ENCODE measurements at regions not wholly inside any gene's neighbourhood (a gene's known extent, or its start where the extent isn't known, plus 50 kb on each side); places are given as distances from the start of the nearest gene placed in this dataset.
"Not testable (repeated sequence)": the region's sequence is repeated elsewhere in the genome, so short reads cannot be mapped to it uniquely, and the experiment has no call there.

DNA sequence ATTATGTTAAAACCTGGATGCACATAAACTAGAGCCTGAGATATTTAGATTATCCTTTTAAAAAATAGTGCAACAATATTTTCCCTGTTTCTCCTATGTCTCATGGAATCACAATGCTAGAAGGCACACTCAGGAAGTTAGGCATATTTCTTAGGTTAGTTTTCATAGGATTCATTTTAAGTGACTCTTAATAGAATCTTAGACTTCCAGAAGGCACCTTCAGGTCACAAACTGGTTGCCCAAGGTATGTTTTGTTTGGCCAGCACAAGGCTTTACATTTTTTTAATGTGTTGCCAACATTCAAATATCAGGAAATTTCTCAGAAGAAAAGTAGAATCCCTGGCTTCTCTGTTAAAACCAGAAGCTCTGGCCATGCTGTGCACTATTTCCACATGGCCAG, 129.3 kb downstream of the LNPK start:
- DNase-seq (ENCODE audit: low read depth): no peak

DNA sequence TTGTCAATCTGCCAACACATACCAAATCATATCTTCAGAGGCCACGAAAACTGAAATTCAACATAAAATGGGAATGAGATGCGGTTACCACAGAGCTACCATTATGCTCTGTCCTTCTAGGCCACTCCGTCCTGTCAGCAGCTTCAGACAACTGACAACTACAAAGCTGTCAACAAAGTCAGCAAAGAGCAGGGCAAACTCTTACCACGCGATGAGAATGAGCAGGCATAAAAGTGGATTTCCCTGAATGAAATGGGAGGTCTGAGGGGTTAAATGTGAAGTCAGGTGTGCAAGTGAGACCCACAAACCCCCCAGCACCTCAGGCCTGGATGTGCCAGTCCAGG, 130.1 kb downstream of the LNPK start:
- no peak for DNase-seq (ENCODE audit: low read depth)

DNA sequence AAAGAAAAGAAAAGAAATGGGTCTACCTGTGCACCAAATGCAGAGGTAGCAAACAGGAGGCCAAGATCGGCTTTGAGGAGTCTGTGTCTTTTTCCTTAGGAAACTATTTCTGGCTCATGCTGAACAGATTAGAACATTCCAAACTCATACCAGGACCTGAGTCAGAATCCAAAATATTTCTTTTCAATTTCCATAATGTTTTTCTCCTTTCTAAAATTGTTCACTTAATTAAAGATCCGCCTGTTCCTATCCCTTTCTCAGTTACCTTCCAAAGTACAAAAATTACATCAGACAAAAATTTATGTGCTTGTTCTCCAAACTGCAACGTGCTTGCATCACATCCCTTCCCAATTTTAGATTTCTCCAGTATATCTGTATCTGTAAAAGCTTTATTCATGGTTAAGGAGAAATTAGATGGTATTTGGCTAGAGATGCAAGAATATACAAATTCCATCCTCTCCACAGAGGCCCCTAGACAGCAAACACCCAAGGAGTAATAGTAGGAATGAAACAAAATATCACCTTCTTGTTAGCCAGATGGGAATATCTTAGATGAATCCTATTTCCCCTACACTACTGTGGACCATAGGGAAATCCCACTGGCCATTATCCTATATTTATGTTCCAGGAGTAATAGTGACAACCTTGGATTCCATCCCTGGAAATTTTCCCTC, 130.6 kb downstream of the LNPK start:
- no peak for DNase-seq (ENCODE audit: low read depth)

DNA sequence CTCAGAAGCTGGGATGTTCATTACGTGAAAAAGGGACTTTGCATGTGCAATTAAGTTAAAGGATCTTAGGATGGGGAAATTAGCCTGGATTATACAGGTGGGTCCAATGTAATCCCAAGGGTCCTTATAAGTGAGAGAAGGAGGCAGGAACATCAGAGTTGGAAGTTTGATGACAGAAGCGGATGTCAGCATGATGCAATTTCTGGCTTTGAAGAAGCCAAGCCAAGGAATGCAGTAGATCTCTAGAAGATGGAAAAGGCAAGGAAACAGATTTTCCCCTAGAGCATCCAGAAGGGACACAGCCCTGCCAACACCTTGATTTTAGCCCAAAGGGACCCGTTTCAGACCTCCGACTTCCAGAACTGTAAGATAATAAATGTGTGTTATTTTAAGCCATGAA, 136.4 kb downstream of the LNPK start:
- no peak for DNase-seq (ENCODE audit: low read depth)

DNA sequence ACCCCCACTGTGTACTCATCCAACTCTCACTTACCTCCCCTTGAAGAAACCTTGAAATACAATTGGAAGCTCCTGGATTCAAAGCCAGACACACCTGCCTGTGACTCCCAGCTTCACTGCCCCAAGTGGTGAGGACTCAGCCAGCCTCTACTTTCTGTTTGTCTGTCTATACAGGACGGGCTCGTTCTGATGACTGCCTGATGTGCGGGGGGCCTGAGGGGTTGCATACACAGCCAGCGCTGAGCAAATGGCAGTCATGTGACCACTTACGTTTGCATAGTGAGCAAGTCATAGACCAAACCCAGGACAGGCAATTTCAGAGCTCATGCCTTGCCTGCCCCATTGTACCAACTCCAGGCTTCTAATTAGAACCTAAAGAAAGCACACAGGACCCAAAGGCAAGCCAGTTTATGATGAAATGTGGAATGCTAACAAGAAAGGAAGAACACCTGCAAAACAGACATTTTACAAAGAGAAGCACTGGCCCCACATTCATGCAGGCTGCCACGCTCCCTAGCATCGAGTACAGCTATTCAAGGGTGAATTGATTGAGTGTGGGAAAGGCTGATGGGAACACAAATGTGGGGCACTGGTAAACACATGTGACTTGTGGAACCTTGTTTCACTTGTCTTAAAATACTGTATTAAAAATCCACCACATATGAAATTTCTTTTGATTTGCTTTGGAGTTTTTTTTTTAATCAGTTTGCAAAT, 137.8 kb downstream of the LNPK start:
- DNase-seq (ENCODE audit: low read depth): no peak

DNA sequence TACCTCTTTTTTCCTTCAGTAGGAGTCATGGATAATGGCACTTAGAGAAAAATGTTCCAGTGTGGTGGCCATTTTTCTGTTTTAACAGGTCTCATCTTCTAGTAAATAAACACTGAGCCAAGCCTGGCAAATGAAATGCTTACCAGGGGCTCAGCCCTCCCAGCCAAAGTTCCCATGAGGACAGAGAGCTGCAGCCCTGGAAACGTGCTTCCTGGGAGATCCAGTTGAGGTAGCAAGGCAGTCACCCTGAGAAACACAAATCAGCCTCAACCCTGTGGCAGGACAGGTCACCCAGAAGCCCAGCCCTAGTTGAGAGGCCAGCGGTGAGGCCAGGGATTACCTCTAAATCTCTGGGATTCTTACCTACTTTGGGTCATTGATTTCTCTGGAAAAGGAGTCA, 140.1 kb downstream of the LNPK start:
- no peak for DNase-seq (ENCODE audit: low read depth)

DNA sequence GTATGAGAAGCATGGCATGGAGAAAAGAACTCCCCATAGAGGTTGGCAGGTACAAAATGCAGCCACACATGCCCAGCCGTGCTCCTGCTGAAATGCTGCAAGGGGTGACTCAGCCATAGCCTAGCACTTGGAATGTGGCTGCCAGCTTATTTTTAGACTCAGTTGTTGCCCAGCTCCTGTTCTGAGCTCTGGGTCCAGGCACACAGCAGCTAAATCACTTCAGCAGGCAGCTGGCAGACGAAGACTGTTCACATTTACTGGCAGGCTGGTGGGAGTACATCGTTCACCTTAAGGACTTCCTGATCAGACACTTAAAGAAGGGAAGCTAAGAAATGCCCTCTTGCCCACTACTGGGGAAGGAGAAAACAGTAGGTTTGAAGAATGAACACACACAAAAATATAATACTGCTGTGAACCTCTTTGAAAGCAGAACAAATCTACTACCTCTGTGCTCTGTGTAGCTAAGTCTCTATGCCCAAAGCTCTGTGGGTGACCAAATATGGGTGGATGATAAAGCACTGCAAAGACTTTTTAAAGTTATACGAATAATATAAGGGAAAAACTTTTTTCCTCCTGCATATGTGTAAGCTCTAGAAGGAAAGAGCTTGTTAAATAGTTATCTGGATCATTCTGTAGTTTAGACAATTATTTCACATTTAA, 146.1 kb downstream of the LNPK start:
- no peak for DNase-seq (ENCODE audit: low read depth)

DNA sequence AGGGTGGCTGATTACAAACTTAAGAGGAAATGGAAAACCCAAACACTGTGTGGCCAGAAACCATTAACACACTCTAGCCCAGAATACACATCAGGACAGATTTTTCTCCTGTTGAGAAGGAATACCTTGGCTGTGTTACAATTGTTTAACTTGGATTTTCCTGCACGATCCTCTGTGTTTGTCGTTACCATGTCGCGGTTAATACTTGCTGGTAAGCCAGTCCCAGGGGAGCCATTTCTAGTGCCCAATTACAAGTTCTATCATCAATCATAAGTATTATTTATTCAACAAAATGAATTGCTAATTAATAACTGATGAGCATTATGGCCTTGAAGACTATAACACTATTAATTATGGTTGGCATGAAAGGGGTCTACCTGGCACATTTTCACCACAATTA, 146.8 kb downstream of the LNPK start:
- DNase-seq (ENCODE audit: low read depth): no peak

DNA sequence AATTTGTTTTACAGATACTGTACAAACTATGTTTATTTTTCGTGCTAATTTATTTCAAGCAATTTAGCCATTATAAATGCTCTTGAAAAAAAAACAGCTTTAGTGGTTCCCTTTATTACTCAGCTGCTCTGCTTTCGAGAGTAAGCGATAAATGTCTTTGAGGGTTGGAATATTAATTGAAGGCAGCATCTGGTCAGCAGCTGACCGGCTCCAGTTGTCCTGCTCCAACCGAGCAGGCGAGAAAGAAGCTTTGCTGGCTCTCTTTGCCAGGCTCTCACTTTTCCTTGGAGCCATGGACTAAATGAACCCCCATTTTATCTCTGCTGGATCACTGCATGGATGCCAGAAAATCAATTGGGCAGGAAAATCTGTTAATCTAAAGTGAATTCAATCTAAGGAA, 147.4 kb downstream of the LNPK start:
- no peak for DNase-seq (ENCODE audit: low read depth)

DNA sequence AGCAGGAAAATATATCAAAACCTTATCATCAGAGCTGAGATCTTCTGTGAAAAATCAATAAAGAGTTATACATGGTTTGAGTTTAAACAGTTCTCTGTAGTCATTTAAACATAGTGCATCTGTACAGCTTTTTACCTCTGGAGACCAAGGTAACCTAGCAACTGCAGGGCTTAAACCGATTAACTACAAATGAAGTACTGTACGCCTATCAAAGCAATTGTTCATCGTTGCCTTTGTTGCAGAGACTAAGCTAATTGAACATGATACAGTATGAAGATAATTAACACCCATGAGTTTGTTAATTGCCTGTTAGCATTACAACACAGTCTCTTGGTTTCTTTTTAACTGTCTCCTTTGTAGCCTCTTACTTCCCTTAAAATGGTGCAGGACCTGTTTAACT, 147.9 kb downstream of the LNPK start:
- DNase-seq (ENCODE audit: low read depth): no peak

DNA sequence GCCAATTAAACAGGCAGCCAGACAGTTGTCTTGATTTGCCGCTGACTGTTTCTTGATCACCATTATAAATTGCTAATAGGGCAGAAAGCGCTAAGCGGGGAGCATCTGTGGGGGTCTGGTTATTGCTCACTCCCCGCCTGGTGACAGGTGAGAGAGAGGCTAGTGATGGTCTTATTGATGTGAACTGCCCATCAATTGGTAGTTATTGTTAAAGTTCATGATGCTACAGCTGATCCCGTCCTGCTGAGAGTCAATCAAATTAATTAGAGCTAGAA, 148.5 kb downstream of the LNPK start:
- DNase-seq (ENCODE audit: low read depth): no peak

DNA sequence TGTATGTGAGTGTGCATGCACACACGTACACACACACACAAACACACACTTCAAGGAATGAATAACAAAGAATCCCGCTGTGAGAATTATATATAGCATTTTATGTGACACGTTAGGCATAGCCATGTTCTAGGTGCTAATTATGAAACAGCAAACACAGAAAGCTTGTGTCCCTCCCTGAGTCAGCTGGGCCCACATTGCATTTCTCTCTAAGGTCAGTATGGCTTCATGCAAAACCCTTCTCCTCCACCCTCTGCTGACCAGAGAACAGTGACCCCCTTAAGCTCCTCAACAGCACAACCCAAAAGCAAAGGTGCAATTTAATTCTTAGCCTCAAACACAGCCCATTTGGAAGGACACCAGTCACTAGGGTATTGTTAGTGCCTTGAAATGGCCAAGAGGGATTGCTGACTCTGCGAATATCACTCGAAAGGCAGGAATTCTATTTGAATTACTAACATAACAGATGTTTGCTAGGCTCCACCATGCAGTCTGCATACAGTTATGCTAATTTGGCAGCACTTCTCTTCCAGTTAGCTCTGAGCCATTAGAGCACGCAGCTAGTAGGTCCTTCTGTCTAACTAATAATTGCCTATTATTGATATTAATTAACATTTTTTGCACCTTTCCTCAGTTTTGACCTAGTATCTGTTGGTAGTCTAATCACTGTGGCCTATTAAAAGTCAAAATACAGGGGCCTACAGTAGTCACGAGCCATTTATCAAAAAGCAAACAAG, 149.0 kb downstream of the LNPK start:
- no peak for DNase-seq (ENCODE audit: low read depth)

DNA sequence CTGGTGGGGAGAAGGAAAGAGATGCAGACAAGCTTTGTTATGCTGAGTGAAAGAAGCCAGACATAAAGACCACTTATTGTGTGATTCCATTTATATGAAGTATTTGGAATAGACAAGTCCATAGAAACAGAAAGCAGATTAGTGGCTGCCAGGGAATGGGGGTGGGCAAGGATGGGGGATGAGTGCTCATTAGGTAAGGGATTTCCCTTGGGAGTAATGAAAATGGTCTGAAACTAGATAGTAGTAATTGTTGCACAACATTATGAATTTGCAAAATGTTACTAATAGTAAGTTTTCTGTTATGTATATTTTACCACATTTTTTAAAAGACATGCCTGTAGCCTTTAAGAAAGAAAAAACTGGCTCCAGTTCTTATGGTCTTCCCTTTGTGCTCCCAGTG, 154.9 kb downstream of the LNPK start:
- DNase-seq (ENCODE audit: low read depth): no peak

DNA sequence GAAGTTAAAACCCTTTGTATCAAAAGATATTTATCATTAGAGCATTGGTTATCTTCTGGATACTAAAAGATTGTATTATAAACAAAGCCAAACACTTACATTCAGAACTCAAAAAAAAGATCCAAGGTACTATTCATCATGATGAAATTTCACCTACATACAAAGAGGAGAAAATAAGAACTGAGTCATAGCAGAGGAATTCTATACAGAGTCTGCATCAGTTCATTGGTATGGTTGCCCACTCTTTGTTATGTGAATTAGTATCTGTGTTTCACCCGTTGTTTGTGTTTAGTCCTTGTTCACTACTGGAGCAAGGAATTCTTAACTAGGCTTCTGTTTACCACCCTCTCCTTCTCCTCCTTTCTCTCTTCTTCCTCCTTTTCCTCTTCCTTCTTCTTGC, 157.9 kb downstream of the LNPK start:
- DNase-seq (ENCODE audit: low read depth): no peak

DNA sequence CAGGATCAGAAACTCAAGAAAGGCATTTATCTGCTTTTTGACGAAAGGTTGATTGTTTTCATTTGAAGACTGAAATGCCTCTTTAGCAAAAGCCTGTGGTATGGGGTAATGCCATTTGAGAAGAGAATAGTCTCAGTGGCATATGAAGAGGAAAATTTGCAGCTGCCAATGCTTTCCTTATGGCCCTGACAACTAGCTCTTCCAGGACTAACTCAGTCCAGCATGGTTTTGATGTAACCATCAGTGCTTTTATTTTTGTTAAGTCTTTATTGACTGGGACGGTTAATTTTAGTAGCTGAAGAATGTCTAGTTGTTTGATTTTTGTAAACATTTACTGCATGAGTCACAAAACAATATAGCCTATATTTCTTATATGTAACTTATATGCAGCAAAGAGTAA, 158.4 kb downstream of the LNPK start:
- no peak for DNase-seq (ENCODE audit: low read depth)

DNA sequence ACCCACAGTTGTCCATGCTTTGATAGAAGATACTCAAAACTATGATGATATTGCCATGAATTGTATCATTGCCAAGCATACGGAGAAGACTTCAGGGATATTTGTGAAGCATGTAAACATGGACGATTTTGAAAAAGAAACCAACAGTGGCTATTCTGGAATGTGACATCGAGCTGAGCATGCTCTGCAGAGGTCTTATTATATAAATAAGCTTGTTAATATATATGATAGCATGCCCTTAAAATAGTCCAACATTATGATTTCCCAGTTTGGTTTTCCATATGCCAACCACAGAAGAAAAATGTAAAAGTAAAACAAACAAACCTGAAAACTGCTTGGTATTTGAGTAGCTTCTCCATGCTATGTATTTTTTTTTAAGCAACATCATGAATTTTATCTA, 159.1 kb downstream of the LNPK start:
- no peak for DNase-seq (ENCODE audit: low read depth)

DNA sequence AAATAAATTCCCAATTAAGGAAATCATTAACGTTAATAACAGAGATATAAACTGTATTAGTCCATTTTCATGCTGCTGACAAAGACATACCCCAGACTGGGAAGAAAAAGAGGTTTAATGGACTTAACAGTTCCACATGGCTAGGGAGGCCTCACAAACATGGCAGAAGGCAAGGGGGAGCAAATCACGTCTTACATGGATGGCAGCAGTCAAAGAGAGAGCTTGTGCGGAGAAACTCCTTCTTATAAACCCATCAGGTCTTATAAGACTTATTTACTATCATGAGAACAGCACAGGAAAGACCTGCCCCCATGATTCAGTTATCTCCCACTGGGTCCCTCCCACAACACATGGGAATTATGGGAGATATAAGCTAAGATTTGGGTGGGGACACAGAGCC, 161.3 kb downstream of the LNPK start:
- DNase-seq (ENCODE audit: low read depth): not testable (repeated sequence)

DNA sequence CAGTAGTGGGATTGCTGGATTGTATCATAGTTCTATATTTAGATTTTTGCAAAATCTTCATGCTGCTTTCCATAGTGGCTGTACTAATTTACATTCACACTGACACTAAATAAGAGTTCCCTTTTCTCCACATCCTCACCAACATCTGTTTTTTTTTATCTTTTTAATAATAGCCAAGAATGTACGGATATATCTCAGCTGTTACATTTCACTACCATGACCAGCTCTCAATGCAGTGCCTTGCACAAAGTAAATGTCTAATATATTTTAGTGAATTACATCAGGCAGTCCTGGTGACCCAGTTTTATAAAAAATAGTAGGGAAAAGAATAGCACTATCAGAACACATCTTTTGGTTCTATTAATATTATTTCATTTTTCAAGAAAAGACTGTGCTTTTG, 161.8 kb downstream of the LNPK start:
- DNase-seq (ENCODE audit: low read depth): no peak

DNA sequence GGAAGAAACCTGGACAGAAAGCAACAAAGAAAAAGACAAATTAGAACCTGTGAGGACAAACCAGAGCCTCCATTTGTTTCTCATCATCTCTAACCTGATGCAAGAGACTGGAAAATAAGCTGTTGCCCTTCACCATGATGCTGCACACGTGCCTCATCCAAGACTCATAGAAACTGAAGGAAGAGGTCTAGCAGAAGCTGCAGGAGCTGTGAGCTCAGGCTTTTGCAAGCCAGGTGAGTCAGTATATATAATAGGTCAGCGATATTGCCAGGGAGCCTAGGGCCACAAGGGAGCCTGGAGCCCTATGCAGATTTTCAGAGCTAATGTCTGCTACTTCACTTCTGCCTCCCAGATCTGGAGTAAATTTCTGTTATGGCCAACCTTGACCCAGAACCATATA, 163.1 kb downstream of the LNPK start:
- no peak for DNase-seq (ENCODE audit: low read depth)

DNA sequence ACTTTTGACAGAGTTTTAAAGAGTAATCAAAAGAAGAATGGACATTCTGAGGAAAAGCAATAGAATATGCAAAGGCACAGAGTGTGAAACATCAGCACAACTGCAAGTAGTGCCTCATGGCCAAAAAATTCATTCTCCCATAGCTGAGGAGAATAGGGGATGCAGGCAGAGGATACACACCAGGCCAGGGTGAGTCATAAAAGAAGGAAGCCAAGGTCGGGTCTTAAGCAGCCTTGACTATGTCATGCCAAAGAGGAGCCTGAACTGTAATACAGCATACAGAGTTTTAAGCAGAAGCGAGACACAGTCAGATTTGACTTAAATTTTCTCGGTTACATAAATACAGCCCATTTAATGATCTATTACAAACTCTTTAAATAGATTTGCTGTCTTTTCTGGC, 165.0 kb downstream of the LNPK start:
- peak; percentile 78 for DNase-seq (ENCODE audit: low read depth)

DNA sequence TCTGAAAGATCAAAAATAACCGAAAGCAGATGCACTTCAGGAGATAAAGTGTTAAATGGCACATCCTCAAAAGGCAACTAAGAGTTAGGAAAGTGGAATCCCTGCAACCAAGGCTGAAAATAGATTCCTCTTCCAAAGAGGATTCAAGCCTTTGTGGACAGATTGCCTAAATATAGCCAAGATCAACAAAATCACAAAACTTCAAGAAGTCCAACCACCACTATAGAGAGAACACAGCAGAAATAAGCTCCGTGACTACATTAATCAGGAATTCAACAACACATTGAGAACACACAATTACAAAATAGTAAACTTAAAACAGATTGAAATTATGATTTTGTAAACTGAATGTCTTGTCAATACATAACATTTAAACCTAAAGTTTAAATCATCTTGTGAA, 165.7 kb downstream of the LNPK start:
- DNase-seq (ENCODE audit: low read depth): no peak

DNA sequence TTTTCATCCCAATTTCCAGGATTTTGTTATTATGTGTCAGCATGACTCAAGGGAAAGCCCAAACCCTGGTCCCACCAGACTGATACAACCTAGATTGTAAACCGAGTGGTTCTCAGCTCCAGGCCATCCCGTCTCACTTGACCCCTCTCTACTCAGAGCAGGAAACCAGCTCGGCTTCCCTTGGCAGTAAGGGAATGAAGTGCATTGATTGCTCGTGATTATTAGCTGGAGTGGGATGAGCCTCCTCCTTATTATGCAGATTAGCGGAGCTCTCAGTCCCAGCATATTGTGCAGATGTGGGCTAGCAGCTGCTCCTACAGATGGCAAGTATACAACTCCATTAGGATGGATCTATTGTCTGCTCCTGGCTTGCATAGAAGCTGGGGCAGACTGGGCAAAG, 167.6 kb downstream of the LNPK start:
- DNase-seq (ENCODE audit: low read depth): no peak

DNA sequence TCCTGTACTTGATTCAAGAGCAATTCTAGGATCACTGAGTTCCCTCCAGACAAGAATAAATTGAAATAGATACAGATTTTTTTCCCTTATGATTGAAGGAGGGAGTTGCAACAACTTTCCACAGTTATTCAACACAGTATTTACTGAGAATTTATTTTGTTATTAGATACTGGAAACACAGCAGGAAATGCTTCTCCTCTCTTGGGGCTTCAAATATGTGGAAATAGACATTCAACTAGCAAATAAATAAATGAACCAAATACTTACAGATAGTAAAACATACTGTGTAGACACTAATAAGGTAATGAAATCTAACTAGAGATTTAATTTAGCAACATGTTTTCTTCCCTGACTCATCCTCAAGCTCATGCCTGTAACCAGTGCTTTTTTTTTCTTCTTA, 169.2 kb downstream of the LNPK start:
- no peak for DNase-seq (ENCODE audit: low read depth)

Measured in stromal cell of bone marrow (primary cell).